ENCODE measurements at regions not wholly inside any gene's neighbourhood (a gene's known extent, or its start where the extent isn't known, plus 50 kb on each side); places are given as distances from the start of the nearest gene placed in this dataset.

DNA sequence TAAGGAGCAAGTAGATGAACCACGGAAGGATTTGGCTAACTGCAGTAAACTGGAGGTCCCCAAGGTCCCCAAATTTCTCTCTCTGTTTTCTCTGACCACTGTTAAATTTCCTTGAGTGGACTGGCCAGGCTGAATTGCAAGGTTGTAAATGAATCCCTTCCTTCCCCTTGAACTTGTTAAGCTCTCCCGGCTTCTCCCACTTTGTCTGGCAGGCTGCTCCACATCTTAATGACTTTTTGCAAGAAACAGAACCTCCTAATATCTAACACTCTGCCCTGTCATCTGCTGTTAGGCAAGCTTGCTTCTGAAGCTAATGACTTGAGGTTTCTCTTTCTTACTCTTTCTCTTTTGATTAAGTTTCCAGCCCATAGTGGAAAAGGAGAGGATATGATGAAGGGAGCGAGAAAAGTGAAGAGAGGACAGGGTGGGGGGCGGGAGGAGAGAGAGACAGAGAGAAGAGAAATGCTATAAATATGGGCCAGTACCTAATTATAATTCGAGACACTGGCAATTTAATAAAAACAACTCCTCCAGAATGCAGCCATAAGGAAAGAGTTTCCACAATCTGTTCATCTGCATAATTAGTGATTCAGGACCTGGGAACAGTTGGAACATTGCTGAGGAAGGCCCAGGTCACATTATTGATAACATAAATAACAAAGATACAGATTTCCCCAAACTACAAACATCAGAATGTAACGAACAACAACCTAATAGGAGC lies 437.3 kb upstream of the MPDZ start:
- no peak for DNase-seq (ENCODE audit: low spot score)

DNA sequence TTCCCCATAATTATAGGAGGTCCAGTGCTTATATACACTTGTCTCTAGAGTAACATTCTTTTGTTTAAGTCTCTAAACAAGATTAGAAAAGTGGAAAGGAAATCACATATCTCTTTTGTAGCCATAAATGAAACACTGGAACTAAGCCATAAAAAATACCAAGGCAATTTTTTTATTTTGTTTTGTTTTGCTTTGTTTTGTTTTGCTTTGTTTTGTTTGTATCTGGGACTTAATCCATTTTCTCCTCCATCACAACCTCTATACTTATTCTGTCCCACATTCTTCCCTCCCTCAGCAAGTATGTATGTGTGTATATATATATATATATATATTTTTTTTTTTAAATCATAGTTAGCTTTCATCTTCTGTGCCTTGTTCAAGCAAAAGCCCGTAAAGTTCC lies 436.6 kb upstream of the MPDZ start:
- DNase-seq (ENCODE audit: low spot score): no peak

- DNase-seq (ENCODE audit: low spot score): no peak
Measured at GRCh38 chr9:13715430-13715829, 435.9 kb upstream of the MPDZ start.

DNA sequence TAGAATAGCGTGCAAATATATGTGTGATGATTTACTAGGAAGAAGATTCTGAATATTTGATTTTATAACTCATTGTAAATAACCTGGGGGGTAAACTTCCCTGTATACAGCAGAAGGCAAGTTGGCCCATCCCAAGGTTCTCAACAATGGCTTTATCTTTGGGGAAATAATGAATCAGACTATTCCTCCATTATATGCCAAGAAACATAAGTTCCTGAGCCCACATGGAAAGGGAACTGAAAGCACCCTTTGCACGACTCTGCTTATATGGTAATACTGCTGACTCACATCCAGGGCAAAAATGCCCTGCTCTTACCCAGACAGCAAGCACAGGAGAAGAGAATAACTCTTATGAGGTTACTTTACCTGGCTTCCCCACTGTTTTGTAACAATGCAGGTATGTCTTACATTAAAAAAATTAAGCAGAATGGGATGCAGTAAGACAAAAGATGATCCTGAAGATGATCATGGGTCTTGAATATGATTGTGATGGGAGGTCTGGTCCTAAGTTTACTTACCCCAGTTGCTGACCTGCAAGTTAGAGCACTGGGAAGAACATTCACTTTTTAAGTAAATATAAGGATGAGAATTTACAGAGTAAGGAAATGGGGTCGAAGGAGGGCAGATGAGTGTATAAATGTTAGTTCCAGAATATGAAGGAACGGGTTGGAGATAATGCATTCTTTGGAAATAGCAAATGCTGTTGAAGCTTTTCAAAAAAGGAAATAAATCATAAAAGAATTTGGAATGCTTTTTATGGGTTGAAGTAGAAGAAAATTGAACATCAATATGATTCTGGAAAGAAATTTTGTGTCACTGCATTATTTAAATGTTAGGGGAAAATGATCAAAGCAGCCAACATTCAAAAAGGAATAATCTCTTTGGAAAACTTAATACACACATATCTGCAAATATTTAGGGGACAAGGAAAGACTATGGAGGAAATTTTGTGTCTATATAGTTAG lies 428.4 kb upstream of the MPDZ start:
- DNase-seq (ENCODE audit: low spot score): no peak

- no peak for DNase-seq (ENCODE audit: low spot score)
Measured at GRCh38 chr9:13705918-13706317, 426.4 kb upstream of the MPDZ start.

GRCh38 chr9:13705373-13705772 lies 425.9 kb upstream of the MPDZ start:
- no peak for DNase-seq (ENCODE audit: low spot score)

DNA sequence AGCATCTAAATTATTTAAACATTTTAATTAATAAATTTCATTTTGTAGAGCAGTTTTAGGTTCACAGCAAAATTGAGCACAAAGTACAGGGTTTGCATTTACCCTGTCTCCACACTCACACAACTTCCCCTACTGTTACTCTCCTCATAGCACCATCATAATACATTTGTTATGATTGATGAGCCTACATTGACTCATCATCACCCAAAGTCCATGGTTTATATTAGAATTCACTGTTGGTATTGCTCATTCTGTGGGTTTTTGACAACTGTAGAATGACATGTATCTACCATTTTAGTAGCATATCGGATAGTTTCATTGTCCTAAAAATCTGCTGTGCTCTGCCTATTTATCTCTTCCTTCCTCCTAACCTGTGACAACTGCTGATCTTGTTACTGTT lies 411.1 kb upstream of the MPDZ start:
- DNase-seq (ENCODE audit: low spot score): no peak

- no peak for DNase-seq (ENCODE audit: low spot score)
Measured at GRCh38 chr9:13689925-13690324, 410.4 kb upstream of the MPDZ start.

- DNase-seq (ENCODE audit: low spot score): no peak
Measured at GRCh38 chr9:13688990-13689600, 409.6 kb upstream of the MPDZ start.

DNA sequence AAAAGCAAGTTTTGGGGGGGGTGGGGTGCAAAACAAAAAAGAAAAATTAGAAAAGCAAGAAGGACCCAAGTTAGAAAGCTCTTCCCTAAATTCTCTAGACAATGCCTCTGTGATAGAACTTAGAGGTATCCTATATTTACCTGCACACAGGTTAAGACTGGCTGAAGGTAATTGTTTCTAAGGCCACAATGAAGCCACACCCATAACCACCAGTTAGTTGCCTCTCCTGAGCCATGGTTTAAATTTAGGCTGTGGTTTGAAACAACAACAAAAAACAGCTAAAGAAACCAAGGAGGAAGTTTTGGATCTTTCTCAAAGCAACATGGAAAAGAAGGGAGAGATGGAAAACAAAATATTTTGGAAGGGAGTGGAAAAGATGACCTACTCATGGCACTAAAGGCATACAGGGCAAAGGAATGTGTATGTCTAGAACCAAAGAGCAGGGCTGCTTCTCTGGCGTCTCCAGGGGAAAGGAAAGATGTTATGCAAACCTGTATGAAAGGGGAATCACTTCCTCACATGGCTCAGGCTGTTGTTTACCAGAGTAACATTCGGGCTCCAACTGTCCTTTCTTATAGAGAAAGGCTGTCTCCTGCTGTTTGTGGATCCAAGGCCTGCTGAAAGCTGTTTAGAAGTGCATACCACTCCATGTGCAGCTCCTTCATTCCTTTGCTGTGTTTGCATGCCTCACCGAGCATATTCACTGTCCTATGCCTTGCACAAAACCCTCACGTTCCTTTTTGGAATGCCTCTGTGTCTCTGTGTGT lies 408.9 kb upstream of the MPDZ start:
- DNase-seq (ENCODE audit: low spot score): no peak

- no peak for DNase-seq (ENCODE audit: low spot score)
Measured at GRCh38 chr9:13684656-13685055, 405.2 kb upstream of the MPDZ start.

DNA sequence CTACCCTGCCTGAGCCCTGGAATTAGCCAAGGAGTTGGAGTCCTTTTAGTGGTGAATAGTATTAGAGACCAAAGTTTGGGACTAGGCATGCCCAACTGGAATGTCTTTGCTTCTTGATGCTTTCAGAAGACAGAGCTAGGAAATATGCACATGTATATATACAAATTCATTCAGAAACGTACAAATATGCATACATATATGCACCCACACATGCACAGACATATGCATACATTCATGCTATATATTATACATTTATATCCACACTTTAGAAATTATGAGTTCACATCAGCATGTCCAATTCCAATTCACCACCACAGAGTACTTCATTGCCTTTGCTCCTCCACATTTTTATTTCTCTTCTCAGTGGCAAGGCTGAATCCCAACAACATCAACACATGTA lies 398.3 kb upstream of the MPDZ start:
- DNase-seq (ENCODE audit: low spot score): no peak

- DNase-seq (ENCODE audit: low spot score): no peak
Measured at GRCh38 chr9:13675638-13676000, 396.1 kb upstream of the MPDZ start.

DNA sequence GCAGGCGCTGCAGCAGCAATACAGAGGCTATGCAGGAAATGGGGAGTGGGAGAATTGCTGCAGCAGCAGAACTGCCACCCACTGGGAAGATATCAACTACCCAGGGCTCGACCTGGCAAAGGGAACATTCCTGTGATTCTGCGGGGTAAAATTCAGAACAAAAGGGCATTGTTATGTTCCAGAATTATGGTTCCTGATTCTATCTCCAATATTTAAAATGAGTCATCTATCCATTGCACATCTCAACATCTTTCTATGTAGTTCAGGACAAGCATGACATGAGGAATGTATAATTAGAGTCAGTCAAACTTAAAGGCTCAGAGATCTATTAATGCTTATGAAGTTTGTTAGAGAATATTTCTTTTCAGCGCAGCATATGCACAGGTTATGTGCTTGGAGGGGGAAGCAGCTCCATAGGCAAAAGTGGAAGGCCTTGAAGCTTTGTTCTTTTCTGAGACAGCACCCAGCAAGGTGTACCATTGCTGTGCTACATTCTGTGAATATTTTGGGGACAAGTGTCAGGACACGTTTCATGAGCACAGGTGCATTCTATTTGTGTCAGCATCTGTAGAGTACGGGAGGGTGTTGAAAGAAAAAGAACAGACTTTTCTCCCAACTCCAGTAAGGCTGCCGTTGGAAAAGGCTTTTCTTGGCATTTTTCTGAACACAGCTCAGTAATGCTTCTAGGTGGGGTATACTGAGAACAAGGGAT lies 395.6 kb upstream of the MPDZ start:
- DNase-seq (ENCODE audit: low spot score): no peak

- no peak for DNase-seq (ENCODE audit: low spot score)
Measured at GRCh38 chr9:13673348-13673747, 393.9 kb upstream of the MPDZ start.

- no peak for DNase-seq (ENCODE audit: low spot score)
Measured at GRCh38 chr9:13665418-13666066, 386.1 kb upstream of the MPDZ start.

- DNase-seq (ENCODE audit: low spot score): no peak
Measured at GRCh38 chr9:13661014-13661413, 381.5 kb upstream of the MPDZ start.

GRCh38 chr9:13651969-13652663 lies 372.6 kb upstream of the MPDZ start:
- DNase-seq (ENCODE audit: low spot score): no peak

DNA sequence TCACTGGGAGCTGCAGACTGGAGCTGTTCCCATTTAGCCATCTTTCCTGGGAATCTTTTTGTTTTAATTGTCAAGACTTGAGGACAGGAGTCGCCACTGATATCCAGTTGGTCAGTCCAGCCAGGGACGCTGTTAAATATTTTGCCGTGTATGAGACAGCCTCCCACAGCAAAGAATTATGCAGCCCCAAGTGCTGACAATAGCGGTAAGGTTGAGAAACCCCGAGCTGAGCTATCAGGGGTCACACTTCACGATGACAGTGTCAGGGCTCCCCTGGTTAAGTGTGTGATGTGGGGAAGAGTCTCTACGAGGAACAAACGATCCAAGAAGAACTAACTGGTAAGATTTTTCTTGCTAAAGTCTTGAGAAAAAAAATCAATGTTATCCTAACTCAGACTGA lies 372.0 kb upstream of the MPDZ start:
- DNase-seq (ENCODE audit: low spot score): no peak

GRCh38 chr9:13648676-13649075 lies 369.2 kb upstream of the MPDZ start:
- no peak for DNase-seq (ENCODE audit: low spot score)

Measured in ecto neural progenitor cell (in vitro differentiated cells).